Naive thymus-derived CD4-positive, alpha-beta T cell (primary cell): ENCODE measurements at regions not wholly inside any gene's neighbourhood (a gene's known extent, or its start where the extent isn't known, plus 50 kb on each side); places are given as distances from the start of the nearest gene placed in this dataset.

Source experiments
- ATAC-seq: fragments of 150-1000 bp; cut with Tn5 transposase; 2 replicates; pipeline ENCODE4 v1.10.0; 2021; ENCODE audit warnings: mild to moderate bottlenecking, moderate library complexity
- CTCF ChIA-PET: fragments of 350-600 bp; sonication (Branson Sonifier 250); formaldehyde crosslinking; loops from one replicate; lab custom pipeline; 2021; ENCODE audit warnings: antibody characterized with exemption; lab: Charles Lee
- POLR2A ChIA-PET: fragments of 350-600 bp; sonication (Branson Sonifier 250); formaldehyde crosslinking; loops from one replicate; lab custom pipeline; 2021; ENCODE audit warnings: antibody characterized with exemption, inconsistent platforms; lab: Charles Lee
- DNase-seq, 9 donors: peaks; one replicate each; pipeline versions ENCODE4 v3.0.0 to v3.0.0-alpha.2; 2020 to 2022; ENCODE audit warnings: mixed read lengths in 1 of 9
- H3K27ac ChIP-seq: one replicate; pipeline ENCODE4 v1.7.0; 2013; ENCODE audit warnings: mild to moderate bottlenecking, low read depth, low read length, moderate library complexity
- H3K27me3 ChIP-seq, 2 donors: one replicate each; pipeline ENCODE4 v1.7.0; 2013; ENCODE audit warnings: low read length in 2 of 2, mild to moderate bottlenecking in 2 of 2, moderate library complexity in 2 of 2; ENCODE audit not compliant: control insufficient read depth in 2 of 2, insufficient read depth in 2 of 2
- H3K36me3 ChIP-seq, 3 experiments: 1 replicate in 2 of 3; 2 replicates in 1 of 3; pipeline ENCODE4 v1.7.0; 2013; ENCODE audit warnings: low read length in 3 of 3, mild to moderate bottlenecking in 3 of 3, moderate library complexity in 1 of 3; ENCODE audit not compliant: insufficient read depth in 3 of 3, control insufficient read depth in 2 of 3
- H3K4me1 ChIP-seq, 2 donors: one replicate each; pipeline ENCODE4 v1.7.0; 2013; ENCODE audit warnings: low read length in 2 of 2, mild to moderate bottlenecking in 2 of 2, moderate library complexity in 1 of 2; ENCODE audit not compliant: control insufficient read depth in 2 of 2, insufficient read depth in 2 of 2
- H3K4me3 ChIP-seq: 2 replicates; pipeline ENCODE4 v1.7.0; 2013; ENCODE audit warnings: mild to moderate bottlenecking, low read length
- H3K9me3 ChIP-seq, 3 experiments: 1 replicate in 2 of 3; 2 replicates in 1 of 3; pipeline ENCODE4 v1.7.0; 2013; ENCODE audit warnings: low read length in 3 of 3; ENCODE audit not compliant: control insufficient read depth in 2 of 3
- H3K27ac Mint-ChIP-seq, 9 donors: one replicate each; pipeline ENCODE4 v1.8.0; 2020 to 2022; ENCODE audit warnings: mixed read lengths in 9 of 9, mild to moderate bottlenecking in 8 of 9, moderate library complexity in 5 of 9, inconsistent platforms in 2 of 9
- H3K27me3 Mint-ChIP-seq, 5 donors: one replicate each; pipeline ENCODE4 v1.8.0; 2021 to 2022; ENCODE audit warnings: mixed read lengths in 5 of 5, mild to moderate bottlenecking in 1 of 5
- H3K36me3 Mint-ChIP-seq, 5 donors: one replicate each; pipeline ENCODE4 v1.8.0; 2020 to 2022; ENCODE audit warnings: mixed read lengths in 5 of 5, mild to moderate bottlenecking in 3 of 5, inconsistent platforms in 1 of 5
- H3K4me1 Mint-ChIP-seq, 7 donors: one replicate each; pipeline ENCODE4 v1.8.0; 2020 to 2022; ENCODE audit warnings: mixed read lengths in 7 of 7, mild to moderate bottlenecking in 3 of 7, inconsistent platforms in 1 of 7
- H3K4me3 Mint-ChIP-seq, 10 donors: one replicate each; pipeline ENCODE4 v1.8.0; 2020 to 2022; ENCODE audit warnings: mild to moderate bottlenecking in 10 of 10, mixed read lengths in 10 of 10, moderate library complexity in 6 of 10, inconsistent platforms in 2 of 10
- H3K9me3 Mint-ChIP-seq, 11 donors: one replicate each; pipeline ENCODE4 v1.8.0; 2020 to 2022; ENCODE audit warnings: mixed read lengths in 11 of 11, mild to moderate bottlenecking in 4 of 11, inconsistent platforms in 1 of 11, moderate library complexity in 1 of 11
- intact Hi-C, 2 donors: fragments of 100-400 bp; cut with micrococcal nuclease; formaldehyde crosslinking; loops; one replicate each; pipeline ENCODE4 v1.15.1; 2023

DNA sequence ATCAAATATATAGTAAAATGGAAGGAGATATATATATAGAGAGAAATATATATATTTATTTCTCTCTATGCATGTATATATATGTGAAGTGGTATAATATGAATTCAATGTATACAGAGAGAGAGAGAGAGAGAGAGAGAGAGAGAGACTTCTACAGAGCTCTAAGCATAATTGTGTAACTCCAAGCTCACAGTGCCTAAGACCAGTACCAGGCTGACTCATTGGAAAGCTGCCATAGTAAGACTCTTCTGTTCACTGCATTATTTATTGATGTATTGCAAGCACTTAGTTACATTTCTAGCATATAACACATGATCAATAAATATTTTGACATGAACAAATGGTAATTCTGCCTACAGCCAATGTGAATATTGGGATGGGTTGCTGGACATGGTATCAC is 1734.7 kb downstream of the SLITRK1 start:
- Histone ChIP-seq H3K36me3 (no peaks in the 10 kb centered on the region), H3K4me3 (no peak overlapping the region), H3K27me3 (no peaks in the 10 kb centered on the region), H3K27ac (no peak overlapping the region), H3K9me3 (no peaks in the 10 kb centered on the region), H3K4me1 (no peaks in the 10 kb centered on the region)
- H3K27me3 Mint-ChIP-seq = no peaks in the 10 kb centered on the region
- ChIA-PET CTCF (no interaction called here), POLR2A (no interaction called here)
- ATAC-seq (no peak), DNase-seq (no peak)
- peaks cover 0 to 8% (median 5%) of the 10 kb centered on the region in 11 donors for H3K9me3 Mint-ChIP-seq
- no peaks in the 10 kb centered on the region for H3K36me3 Mint-ChIP-seq
- no peaks in the 10 kb centered on the region for H3K4me1 Mint-ChIP-seq
- intact Hi-C loops = no loop called here
- H3K4me3 Mint-ChIP-seq = no peak overlapping the region
- no peak overlapping the region for H3K27ac Mint-ChIP-seq

DNA sequence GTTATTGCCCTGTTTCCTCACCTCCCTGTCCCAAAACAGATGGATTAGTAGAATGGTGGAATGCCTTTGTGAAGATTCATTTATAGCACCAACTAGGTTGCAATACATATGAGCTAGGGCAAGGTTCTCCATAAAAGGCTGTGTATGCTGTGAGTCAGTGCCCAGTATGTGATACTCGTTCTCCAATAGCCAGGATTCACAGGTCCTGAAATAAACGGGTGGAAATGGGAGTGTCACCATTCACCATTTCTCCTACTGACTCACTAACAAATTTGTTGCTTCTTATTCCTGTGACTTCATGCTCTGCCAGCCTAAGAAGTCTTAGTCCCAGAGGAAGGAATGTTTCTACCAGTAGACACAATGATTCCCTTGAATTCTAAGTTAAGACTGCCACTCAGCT is 1745.4 kb downstream of the SLITRK1 start:
- no peak overlapping the region for H3K27ac ChIP-seq
- ATAC-seq = no peak
- no peaks in the 10 kb centered on the region for H3K4me1 Mint-ChIP-seq
- no peaks in the 10 kb centered on the region for H3K4me1 ChIP-seq
- no peak overlapping the region for H3K27ac Mint-ChIP-seq
- no peaks in the 10 kb centered on the region for H3K9me3 ChIP-seq
- H3K36me3 ChIP-seq = no peaks in the 10 kb centered on the region
- H3K4me3 Mint-ChIP-seq = no peak overlapping the region
- H3K27me3 ChIP-seq = no peaks in the 10 kb centered on the region
- CTCF ChIA-PET = no interaction called here
- peaks cover 0 to 18% (median 6%) of the 10 kb centered on the region in 11 donors for H3K9me3 Mint-ChIP-seq
- POLR2A ChIA-PET = no interaction called here
- no peaks in the 10 kb centered on the region for H3K36me3 Mint-ChIP-seq
- intact Hi-C loops = no loop called here
- H3K27me3 Mint-ChIP-seq = no peaks in the 10 kb centered on the region
- no peak for DNase-seq
- H3K4me3 ChIP-seq = no peak overlapping the region

DNA sequence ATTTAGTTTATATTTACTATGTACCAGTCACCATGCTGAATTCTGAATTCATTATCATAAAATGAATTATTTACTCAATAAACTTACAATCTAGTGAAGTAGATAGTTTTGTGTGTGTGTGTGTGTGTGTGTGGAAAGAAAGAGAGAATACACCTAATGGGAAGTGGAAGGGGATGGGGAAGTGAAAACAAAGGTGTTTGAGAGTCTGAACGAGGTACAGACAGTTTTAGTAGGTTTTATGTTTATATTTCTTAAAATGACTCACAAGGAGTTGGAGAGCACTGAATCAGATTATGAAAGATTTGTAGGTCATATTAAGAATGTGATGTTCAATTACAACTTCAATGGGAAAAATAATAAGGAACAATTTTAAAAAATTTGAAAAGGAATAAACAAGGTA is 1753.0 kb downstream of the SLITRK1 start:
- intact Hi-C loops = no loop called here
- CTCF ChIA-PET = no interaction called here
- no peak overlapping the region for H3K27ac ChIP-seq

DNA sequence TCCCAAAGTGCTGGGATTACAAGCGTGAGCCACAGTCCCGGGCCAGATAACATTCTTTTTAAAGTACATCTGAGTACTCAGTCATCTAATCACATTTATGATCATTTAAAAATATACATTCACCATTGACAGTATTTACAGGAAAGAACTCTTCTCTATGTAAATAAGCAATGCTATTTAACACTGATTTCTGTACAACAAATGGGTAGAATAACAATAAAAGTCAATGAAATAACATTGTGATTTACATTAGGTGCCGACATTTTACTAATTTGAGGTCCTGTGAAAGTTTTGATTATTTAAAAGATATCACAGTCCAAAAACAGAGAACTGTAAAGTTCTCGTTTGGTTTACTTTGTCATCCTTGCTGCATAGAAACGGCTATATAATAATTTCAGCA is 1763.7 kb downstream of the SLITRK1 start:
- Histone ChIP-seq H3K27me3 (no peaks in the 10 kb centered on the region), H3K36me3 (no peaks in the 10 kb centered on the region), H3K4me3 (no peak overlapping the region), H3K27ac (no peak overlapping the region), H3K9me3 (no peaks in the 10 kb centered on the region), H3K4me1 (no peaks in the 10 kb centered on the region)
- no peak for DNase-seq
- H3K9me3 Mint-ChIP-seq = peaks cover 4 to 24% (median 9%) of the 10 kb centered on the region in 11 donors
- no peaks in the 10 kb centered on the region for H3K27me3 Mint-ChIP-seq
- H3K4me1 Mint-ChIP-seq = no peaks in the 10 kb centered on the region
- CTCF ChIA-PET = no interaction called here
- H3K36me3 Mint-ChIP-seq = no peaks in the 10 kb centered on the region
- H3K4me3 Mint-ChIP-seq = no peak overlapping the region
- ATAC-seq = no peak
- POLR2A ChIA-PET = no interaction called here
- intact Hi-C loops = no loop called here
- no peak overlapping the region for H3K27ac Mint-ChIP-seq

More for the DNA sequence above, 1753.0 kb downstream of the SLITRK1 start:
- no peaks in the 10 kb centered on the region for H3K4me1 ChIP-seq
- Mint-ChIP-seq H3K9me3 (peaks cover 2 to 12% (median 8%) of the 10 kb centered on the region in 11 donors), H3K4me1 (no peaks in the 10 kb centered on the region), H3K36me3 (no peaks in the 10 kb centered on the region), H3K27me3 (no peaks in the 10 kb centered on the region), H3K4me3 (no peak overlapping the region), H3K27ac (no peak overlapping the region)
- ATAC-seq (no peak), DNase-seq (no peak)
- H3K9me3 ChIP-seq = no peaks in the 10 kb centered on the region
- H3K27me3 ChIP-seq = no peaks in the 10 kb centered on the region
- no peaks in the 10 kb centered on the region for H3K36me3 ChIP-seq
- H3K4me3 ChIP-seq = no peak overlapping the region
- POLR2A ChIA-PET = no interaction called here

DNA sequence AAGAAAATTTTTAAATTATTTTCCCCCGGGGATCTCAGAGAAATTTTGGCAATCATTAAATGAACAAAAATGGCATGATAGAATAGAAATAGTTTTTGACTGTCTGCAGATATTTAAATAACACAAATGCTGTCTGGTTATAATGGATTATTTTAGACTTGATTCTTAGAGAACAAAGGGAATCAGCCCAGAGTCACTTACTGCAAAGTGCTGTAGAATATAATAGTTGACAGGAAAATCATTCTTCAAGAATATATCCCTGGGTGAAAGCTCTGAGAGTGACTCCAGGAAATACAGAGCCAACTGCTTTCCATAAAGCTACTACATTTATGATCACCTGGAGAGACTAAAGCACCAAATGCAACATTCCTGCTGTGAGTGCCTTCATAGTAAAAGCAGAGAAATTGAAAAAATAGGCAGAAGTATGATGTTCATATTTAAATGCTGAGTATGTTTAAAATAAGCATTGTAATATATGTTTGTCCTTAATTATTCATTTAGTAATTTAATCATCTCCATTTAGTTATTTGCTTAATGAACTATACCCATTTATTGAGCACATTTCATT is 1765.8 kb downstream of the SLITRK1 start:
- DNase-seq (no peak), ATAC-seq (no peak)
- Histone ChIP-seq H3K4me1 (no peaks in the 10 kb centered on the region), H3K4me3 (no peak overlapping the region), H3K27me3 (no peaks in the 10 kb centered on the region), H3K27ac (no peak overlapping the region), H3K36me3 (no peaks in the 10 kb centered on the region), H3K9me3 (no peaks in the 10 kb centered on the region)
- CTCF ChIA-PET = no interaction called here
- Mint-ChIP-seq H3K27ac (no peak overlapping the region), H3K4me3 (no peak overlapping the region), H3K36me3 (no peaks in the 10 kb centered on the region), H3K4me1 (no peaks in the 10 kb centered on the region), H3K27me3 (no peaks in the 10 kb centered on the region), H3K9me3 (peaks cover 1 to 23% (median 9%) of the 10 kb centered on the region in 11 donors)
- intact Hi-C loops = no loop called here
- POLR2A ChIA-PET = no interaction called here

DNA sequence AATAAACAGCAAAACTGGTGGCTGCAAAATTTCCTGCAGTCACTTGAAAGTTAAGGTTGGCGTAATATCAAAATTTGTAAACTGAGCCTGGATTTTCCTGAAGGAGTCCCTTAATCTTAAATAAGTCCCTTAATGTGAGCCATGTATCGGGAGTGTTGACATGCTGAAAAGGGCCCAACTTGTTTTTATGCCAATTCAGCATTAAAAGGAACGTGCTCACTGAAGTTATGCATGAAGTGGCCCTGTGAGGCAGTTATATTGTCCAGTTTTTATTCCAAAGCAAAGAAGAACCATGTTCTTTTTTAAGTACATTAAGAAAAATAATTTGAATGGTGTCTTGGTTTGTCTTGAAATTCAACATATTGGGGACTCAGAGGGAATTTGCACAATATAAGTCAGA is 1766.9 kb downstream of the SLITRK1 start:
- intact Hi-C loops = no loop called here
- H3K4me1 Mint-ChIP-seq = no peaks in the 10 kb centered on the region
- H3K27me3 ChIP-seq = no peaks in the 10 kb centered on the region
- POLR2A ChIA-PET = no interaction called here
- no peaks in the 10 kb centered on the region for H3K4me1 ChIP-seq
- no peak overlapping the region for H3K4me3 Mint-ChIP-seq
- DNase-seq (no peak), ATAC-seq (no peak)
- no peaks in the 10 kb centered on the region for H3K36me3 ChIP-seq
- H3K27me3 Mint-ChIP-seq = no peaks in the 10 kb centered on the region
- no peak overlapping the region for H3K27ac Mint-ChIP-seq
- peaks cover 4 to 29% (median 10%) of the 10 kb centered on the region in 11 donors for H3K9me3 Mint-ChIP-seq
- no peaks in the 10 kb centered on the region for H3K9me3 ChIP-seq
- no peak overlapping the region for H3K4me3 ChIP-seq
- no peaks in the 10 kb centered on the region for H3K36me3 Mint-ChIP-seq
- H3K27ac ChIP-seq = no peak overlapping the region
- CTCF ChIA-PET = no interaction called here

DNA sequence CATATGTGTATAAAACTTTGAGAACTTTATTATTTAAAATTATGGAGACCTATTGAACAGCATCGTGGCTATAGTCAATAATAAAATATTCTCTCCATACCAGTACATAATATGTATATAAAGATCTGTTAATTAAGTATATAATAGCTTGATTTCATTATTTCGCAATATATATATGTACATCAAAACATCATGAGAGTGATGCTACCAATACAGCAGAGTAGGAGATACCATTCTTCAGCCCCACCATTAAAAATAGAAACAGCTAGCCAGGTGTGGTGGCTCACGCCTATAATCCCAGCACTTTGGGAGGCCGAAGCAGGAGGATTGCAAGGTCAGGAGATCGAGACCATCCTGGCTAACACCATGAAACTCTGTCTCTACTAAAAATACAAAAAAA is 1755.3 kb upstream of the SPRY2 start:
- Histone ChIP-seq H3K9me3 (no peaks in the 10 kb centered on the region), H3K27me3 (no peaks in the 10 kb centered on the region), H3K36me3 (no peaks in the 10 kb centered on the region), H3K27ac (no peak overlapping the region), H3K4me1 (no peaks in the 10 kb centered on the region), H3K4me3 (no peak overlapping the region)
- H3K27ac Mint-ChIP-seq = no peak overlapping the region
- peaks cover 1 to 30% (median 13%) of the 10 kb centered on the region in 11 donors for H3K9me3 Mint-ChIP-seq
- H3K4me1 Mint-ChIP-seq = no peaks in the 10 kb centered on the region
- CTCF ChIA-PET = no interaction called here
- POLR2A ChIA-PET = no interaction called here
- intact Hi-C loops = no loop called here
- H3K27me3 Mint-ChIP-seq = no peaks in the 10 kb centered on the region
- no peak overlapping the region for H3K4me3 Mint-ChIP-seq
- ATAC-seq (no peak), DNase-seq (no peak)
- H3K36me3 Mint-ChIP-seq = no peaks in the 10 kb centered on the region
